Iris pigment epithelial cell (primary cell): ENCODE measurements at regions not wholly inside any gene's neighbourhood (a gene's known extent, or its start where the extent isn't known, plus 50 kb on each side); places are given as distances from the start of the nearest gene placed in this dataset.
A peak's percentile ranks its signal among the peaks of the same experiment; 100 is the strongest.
"Not testable (repeated sequence)": the region's sequence is repeated elsewhere in the genome, so short reads cannot be mapped to it uniquely, and the experiment has no call there.

Experiments
- DNase-seq: peaks from one replicate; pipeline ENCODE4 v3.0.0-alpha.2; 2011; ENCODE audit warnings: low read depth

DNA sequence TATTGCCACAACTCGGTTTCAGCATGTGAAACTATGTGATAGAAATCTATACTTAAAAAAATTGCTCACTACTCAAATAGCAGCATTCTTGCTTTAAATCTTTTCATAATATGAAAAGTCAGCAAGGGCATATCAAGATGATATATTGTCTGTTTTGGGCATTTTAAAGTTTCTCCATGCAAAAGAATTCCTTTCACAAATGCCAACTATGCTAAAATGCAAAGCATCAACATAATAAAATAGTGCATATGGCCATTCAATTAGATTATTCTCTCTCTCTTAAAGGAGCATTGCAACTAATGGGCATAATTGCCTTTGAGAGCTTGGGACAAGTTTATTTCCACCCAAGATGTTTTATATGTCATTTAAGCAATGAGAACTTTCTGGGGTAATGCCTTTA lies 475.1 kb downstream of the ZPLD1 start:
- no peak for DNase-seq

- no peak for DNase-seq
Measured at GRCh38 chr3:102916532-102916931, 481.7 kb downstream of the ZPLD1 start.

DNA sequence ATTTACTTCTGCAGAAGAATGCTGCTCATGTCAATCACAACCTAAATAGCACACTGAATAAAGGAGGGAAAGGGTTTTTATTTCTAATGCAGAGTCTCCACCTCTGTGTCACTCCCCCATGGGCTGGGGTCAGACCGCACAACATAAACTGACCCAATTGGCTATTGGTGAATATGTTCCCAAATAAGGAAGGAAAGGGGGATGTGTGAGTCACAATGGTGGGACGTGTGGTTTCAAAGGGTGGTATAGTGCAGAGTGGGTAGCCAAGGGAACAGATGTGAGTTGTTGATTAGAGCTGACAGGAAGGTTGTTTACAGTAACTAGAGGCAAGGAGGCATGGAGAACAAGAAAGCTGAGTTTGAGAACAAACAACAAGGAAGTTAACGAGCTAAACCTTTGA lies 491.8 kb downstream of the ZPLD1 start:
- no peak for DNase-seq

GRCh38 chr3:102933377-102933776 lies 498.6 kb downstream of the ZPLD1 start:
- DNase-seq, result no peak

- DNase-seq, result peak; percentile 13
Measured at GRCh38 chr3:102936511-102937045, 501.8 kb downstream of the ZPLD1 start.

DNA sequence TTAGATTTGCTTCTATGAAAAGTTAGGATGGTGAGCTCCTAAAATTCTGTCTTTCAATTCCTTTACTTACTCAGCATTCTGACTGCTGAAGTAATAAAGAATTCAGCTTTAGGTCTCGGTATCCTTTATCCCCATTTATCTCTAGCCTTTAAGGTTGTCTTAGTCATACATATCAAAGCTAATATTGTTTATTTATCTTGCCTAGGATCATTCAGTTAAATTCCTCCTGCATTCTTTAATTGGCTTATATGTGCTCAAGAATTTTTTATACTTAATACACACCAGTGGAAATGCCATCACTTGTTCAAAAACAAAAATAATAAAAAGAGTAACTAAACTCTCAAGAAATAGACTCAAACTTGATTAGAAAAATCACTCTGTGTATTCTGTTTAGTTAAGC lies 507.0 kb downstream of the ZPLD1 start:
- peak; percentile 25 for DNase-seq

- not testable (repeated sequence) for DNase-seq
Measured at GRCh38 chr3:102946445-102946844, 511.6 kb downstream of the ZPLD1 start.

DNA sequence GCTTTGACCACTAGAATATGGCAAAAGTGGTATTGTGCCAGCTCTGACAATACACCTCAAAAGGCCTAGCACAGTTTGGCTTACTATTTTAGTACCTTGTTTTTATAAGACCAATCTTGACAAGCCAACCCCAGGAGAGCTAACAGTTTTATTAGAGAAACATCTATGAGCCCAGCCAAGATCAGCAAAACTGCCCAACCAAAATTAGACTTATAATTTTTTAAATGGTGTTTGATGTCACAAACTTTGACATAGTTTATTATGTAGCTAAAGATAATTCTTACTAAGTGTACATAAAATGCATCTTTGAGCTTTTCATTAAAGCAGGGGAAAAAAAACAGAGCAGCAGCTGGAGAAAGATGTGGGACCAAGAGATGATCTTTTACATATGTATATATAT lies 537.5 kb downstream of the ZPLD1 start:
- no peak for DNase-seq

DNA sequence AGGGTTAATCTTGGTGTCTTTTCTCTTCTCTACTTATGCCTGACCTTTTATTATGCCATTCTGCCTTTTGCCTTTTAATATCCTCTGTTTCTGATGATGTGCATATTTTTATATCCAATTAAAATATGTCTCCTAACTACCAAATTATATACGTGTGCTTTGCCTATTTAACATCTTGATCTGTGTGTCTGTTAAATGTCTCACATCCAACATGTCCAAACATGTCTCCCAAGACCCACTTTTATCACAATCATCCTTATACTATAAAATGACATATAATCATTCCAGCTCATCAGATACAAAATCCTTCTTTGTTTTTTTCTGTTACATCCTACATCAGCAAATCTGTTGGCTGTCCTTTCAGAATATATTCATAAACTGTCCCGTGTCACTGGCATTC lies 539.5 kb downstream of the ZPLD1 start:
- no peak for DNase-seq

- DNase-seq, result peak; percentile 14
Measured at GRCh38 chr3:102979191-102979590, 544.4 kb downstream of the ZPLD1 start.

DNA sequence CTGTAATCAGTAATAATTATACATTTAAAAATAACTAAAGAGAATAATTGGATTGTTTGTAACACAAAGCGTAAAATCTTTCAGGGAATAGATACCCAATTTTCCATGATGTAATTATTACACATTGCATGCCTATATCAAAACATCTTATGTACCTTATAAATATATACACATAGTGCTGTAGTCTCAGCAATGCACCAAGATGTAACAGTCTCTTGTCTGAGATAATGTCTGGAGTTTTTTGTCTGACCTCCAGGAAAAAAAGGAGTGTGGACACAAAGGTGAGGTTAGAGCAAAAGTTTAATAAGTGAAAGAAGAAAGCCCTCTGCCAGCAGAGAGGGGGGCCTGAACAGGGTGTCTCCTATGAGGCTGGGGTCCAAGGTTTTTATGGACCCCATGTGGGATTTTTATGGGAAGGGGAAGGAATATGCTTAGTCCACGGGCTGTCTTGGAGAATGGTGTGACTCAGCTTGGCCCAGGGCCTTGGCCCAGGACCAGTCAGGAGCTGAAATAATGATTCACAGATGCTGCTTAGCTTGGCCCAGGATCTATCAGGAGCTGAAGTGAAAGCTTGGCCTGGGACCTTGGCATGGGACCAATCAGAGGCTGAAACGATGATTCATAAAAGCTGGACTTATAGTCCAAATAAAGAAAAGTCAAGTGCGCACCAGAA lies 545.0 kb downstream of the ZPLD1 start:
- DNase-seq, result peak; percentile 95

DNA sequence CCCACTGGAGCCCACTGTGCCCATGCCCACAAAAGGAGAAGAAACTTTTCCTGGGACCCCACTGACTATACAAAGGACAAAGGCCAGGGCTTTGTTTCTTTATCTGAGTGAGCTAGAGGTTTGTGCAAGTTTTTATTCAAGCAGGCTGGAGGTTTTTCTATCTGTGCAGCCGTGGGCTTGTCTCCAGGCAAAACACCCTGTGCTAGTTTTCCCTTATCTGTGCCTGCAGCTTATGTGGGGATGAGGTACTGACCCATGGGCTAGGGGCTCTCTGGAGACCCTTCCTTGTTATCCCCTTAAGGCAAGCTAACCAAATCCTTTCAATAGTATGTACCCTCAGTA lies 545.5 kb downstream of the ZPLD1 start:
- DNase-seq, result no peak

GRCh38 chr3:103002425-103003176 lies 567.8 kb downstream of the ZPLD1 start:
- DNase-seq, result no peak

DNA sequence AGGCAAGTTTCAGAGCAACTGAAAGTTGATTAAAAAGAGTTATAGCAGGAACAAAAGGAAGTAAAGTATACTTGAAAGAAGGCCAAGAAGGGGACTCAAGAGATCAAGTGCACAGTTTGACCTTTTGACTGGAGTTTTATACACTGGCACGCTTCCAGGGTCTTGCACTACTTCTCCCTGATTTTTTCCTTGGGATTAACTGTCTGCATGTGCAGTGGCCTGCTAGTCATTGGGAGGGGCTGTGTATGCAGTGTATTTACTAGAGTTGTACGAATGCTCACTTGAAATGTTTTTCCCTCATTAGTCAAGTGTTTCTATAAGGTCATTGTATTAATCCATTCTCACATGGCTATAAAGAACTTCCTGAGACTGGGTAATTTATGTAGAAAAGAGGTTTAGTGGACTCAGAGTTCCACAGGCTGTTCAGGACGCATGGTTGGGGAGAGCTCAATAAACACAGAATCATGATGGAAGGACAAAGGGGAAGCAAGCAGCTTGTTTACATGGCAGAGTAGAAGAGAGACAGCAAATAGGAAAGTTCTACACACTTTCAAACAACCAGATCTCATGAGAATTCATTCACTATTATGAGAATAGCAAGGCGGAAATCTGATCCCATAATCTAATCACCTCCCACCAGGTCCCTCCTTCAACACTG lies 571.8 kb downstream of the ZPLD1 start:
- no peak for DNase-seq

GRCh38 chr3:103009609-103010008 lies 574.8 kb downstream of the ZPLD1 start:
- DNase-seq, result no peak

DNA sequence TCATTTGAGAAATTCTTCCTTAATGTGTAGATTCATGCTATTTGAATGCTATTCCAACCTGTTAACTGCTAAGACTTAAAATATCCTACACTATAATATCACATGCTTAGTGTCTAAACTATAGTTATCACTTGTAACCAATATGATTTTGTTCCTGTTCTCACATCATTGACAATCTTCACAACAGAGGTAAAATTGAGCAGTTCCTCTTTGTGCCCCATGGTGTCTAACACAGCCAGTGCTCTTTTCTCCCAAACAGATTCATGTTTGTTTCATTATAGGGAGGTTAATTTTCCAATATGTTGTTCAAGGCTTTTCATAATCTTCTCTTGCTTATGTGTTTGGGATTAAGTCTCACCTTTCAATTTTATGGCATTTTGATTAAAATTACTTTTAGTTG lies 591.1 kb downstream of the ZPLD1 start:
- DNase-seq, result no peak

DNA sequence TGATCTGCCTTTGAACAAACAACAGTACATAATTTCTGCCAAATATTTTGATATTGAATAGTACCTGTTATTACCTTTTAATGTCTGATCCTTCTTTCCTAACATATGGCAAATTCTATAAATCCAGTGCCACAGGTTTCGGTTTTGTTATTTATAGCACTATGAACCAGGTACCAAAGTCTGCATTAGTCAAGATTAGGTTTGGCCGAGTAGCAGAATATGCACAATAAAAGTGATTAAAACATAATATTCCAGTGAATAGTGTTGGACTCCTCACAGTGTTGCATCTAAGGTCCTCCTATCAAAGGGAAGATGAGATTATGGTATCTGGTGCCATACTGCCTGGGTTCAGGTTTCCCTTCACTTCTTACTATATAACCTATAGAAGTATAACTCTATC lies 599.0 kb downstream of the ZPLD1 start:
- no peak for DNase-seq

- peak; percentile 13 for DNase-seq
Measured at GRCh38 chr3:103047640-103048039, 612.8 kb downstream of the ZPLD1 start.

GRCh38 chr3:103048068-103048722 lies 613.4 kb downstream of the ZPLD1 start:
- peak; percentile 38 for DNase-seq

DNA sequence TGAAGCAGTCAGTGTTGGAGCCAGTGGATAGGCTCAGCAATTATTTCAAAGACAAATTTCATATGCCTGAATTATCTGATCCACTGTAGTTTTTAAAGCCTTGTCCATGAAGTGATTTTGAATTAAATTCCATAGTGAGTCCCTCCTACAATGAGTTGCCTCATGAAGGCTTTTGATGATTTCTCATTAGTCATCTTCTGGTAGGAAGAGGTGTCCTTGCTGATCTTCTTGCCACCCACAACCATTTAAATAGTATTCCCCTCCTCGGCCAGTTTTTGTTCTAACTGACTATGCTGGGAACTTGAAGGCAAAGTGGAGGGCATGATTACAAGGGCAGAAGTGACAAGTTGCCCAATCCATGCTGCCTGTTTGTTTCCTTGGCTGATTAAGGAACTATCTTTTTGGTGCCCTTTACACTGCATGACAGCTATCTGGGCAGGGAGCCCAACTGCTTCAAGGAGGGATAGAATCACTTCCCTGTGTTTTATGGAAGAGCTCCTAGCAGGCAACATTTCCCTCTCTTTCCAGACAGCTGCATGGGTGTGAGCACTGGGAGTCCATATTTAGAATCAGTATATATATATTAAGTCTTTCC lies 617.5 kb downstream of the ZPLD1 start:
- no peak for DNase-seq

DNA sequence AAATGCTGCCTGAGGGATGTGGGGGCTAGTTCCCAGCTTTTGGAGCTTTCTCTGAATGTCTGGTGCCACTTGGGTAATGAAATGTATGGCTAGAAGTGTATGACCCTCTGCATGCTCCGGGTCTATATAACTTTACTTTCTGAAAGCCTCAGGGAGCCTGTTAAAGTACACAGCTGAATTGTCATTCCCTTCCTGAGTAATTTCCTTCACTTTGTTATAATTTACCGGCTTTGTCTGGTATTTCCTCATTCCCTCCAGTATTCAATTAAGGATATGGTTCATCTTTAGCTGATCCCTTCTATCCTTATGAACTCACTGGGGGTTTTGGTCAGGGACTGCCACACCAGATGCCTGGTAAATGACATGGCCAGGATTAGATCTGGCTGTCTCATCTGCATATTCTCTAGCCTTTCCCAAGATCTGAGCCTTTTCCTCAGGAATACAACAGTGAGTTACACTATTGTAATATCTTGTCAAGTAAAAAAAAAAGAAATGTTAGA lies 620.3 kb downstream of the ZPLD1 start:
- DNase-seq, result no peak

DNA sequence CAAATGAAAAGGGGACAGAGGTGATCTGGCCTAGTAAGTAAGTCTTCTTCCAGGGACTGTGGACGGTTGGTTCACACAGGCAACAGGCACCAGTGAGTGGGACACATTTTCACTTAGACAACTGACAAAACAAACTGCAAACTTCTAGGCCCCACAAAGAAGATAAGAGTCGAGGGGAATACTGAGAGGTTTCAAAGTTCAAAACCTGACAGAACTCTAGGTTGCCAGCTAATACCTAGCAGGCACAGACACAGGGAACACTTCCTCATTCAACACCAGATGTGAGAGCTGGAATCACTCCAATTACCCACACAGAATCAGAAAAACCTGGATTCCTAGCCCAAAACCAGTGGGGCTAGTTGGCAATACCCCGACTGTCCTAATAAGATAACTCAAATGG lies 621.7 kb downstream of the ZPLD1 start:
- no peak for DNase-seq
